Mucosa of gallbladder (tissue), 1 donor: ENCODE measurements at regions not wholly inside any gene's neighbourhood (a gene's known extent, or its start where the extent isn't known, plus 50 kb on each side); places are given as distances from the start of the nearest gene placed in this dataset.
"Not testable (repeated sequence)": the region's sequence is repeated elsewhere in the genome, so short reads cannot be mapped to it uniquely, and the experiment has no call there.

Experiments used
- DNase-seq: peaks from one replicate; pipeline ENCODE4 v3.0.0-alpha.2; 2020; ENCODE audit warnings: low spot score
- donor health status: DM: no; HTN: no; CAD: no.

DNA sequence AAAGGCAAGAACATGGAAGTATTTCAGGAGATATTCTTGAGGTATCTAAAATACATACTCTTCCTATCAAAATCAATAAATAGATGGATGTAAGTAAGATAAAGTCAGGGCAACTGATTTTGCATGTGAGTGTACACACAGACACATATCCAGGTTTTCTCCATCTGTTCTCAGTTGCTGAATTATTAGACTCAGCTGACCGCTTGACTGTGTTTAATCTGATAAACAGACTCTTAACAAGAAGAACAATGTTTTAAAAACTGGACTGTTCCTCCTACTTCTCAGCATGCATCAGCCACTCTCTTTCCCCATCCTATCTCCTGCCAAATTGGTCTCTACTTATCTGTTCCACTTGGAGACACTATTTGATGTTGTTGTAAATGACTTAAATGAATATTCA lies 73.5 kb downstream of the GOLGA8G start:
- no peak for DNase-seq

DNA sequence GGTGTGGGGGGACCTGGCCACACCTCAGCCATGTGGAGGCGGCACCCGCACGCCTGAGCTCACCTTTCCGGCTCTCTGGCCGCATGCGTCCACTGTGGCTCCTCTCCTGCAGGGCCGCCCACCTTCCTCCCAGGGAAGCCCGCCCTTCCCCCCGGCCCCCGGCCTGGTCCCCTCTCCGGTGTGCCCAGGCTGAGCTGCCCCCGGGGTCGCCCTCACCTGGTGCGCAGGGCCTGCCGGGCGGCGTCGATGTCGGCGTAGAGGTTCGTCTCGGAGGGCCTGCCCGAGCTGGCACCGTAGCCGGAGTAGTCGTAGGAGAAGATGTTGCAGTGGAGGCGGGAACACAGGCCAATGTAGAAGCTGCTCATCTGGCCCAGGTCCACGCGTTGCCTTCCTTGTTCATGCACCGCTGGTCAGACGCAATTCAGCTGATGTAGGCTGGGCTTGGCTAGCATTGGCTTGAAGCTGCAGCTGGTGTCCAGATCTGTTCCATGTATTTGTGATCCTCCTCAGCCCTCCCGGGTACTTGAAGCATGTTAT lies 75.3 kb downstream of the GOLGA8G start:
- not testable (repeated sequence) for DNase-seq

DNA sequence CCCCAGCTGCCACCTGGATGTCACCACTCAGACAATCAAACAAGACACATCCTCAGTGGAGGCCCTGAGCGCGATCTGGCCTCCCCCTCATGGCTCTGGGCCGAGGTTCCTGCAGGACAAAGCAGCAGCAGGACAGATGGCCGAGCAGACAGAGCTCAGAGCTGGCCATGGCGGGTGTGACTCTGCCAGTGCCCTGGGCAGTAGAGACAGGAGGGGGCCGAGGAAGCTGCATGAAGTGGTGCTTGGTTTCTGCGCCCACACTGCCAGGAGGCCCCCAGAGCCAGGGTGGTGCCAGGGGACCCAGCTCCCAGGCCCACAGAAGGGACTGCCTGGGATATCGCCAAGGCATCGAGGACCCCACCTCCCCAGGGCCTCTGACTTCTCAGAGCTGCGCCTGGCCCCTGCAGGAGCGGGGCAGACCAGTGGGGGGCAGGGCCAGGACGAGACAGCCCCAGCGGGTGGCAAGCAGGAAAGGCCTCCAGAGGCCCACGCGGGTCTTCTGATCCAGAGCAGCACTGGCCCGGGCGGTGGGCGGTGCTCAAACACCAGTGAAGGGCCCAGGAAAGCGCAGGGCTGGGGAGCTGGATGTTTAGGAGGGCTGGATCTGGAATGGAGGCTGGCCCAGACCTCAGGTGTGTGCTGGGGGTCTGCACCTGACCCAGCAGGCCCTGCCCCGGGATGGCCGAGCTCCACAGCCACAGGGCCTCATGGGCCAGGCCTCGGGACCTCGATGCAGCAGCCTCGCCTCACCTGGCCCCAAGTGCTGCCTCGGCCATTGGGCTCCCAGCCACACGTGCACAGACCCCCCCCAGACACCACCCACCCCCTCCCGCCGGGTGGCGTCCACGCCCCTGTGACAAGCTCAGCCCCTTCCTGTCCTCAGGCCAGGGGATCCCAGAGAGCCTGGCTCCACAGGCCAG lies 76.0 kb downstream of the GOLGA8G start:
- peak; percentile 15 for DNase-seq

DNA sequence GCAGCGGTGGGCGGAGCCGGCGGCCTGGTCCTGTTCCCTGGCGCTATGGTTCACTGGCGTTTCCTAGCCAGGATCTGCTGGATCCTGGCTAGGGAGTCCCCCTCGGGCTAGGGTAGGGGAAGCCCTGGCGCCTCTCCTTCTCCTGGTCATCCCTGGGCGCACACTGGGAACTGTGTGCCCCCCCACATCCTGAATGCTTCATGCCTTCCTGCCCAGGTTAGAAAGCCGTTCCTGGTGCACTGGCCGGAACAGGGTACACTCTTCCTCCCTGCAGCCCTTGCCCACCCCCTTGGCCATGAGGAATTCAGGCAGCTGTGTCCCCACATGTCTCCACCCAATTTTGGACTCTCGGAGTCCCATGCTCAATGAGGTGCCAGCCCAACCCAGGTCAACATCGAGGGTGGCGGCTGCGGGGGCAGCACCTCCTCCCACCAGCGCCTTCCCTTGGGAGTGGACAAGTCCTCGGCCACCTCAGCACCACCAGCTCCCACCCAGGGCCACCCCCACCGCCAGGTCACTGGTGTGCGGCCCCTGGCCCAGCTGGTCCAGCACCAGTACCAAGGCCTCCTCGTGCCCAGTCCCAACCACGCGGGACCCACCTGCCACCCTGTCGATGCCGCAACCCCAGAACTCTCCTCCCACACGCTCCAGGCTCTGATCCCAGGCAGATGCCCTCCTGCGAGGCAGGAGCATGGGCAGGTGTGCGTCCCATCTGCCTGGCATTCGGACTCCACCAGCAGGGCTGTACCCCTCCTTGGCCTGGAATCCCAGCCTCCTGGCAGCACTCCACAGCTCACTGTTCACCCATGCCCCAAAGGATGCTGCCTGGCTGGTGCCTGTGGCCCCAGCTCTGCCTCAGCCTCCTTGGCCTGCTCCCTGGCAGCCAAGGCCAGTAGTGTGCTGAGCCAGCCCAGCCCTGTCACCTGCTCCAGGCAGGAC lies 77.0 kb downstream of the GOLGA8G start:
- peak; percentile 16 for DNase-seq

DNA sequence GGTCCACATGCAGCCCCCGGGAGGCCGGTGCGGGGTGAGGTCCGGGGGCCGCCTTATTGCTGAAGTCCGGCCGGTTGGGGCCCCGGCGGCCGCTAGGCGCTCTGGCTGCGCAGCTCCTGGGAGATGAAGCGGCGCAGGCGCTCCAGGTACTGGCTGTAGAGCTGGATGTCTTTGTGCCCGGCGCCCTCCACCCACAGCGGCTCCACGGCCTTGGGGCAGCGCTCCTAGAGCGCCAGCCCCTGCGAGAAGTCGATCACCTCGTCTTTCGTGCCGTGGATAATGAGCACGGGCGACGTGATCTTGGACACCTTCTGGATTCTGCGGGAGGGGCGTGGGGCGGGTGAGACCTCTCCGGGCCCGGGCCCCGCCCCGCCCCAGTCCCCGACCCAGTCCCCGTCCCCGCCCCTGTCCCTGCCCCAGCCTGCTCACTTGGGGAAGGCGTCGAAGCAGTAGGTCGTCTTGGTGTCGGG lies 76.3 kb downstream of the GOLGA8F start:
- DNase-seq = not testable (repeated sequence)
